ENCODE measurements at regions not wholly inside any gene's neighbourhood (a gene's known extent, or its start where the extent isn't known, plus 50 kb on each side); places are given as distances from the start of the nearest gene placed in this dataset.

DNA sequence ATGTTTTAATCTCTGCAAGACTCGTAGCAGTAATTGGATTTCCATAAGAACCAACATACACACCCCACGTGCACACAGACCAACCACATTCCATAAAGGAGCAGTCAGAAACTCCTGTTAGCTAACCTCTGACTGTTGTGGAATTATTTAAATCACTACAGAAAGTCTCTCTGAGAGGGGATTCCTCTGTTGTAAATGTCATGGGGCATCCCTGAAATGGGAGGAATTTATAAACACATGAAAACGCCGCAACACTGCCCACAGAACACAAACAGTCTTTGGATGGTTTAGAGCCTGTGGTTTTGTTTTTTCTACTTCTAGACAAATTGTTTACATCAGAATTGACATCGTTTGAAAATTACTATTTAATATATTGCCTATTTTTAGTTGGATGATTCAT lies 740.1 kb upstream of the GRM7 start:
- Histone ChIP-seq H3K9me3 (ENCODE audit: insufficient read depth, low read depth) (no peaks in the 10 kb centered on the region), H3K4me3 (no peak overlapping the region), H3K27ac (no peak overlapping the region), H3F3A (ENCODE audit: insufficient read depth, low read depth) (no peaks in the 10 kb centered on the region), H3K4me2 (no peak overlapping the region), H3K27me3 (ENCODE audit: insufficient read depth, low read depth) (no peaks in the 10 kb centered on the region), H3K36me3 (ENCODE audit: low read depth) (no peaks in the 10 kb centered on the region), H3K9me2 (ENCODE audit: insufficient read depth) (no peaks in the 10 kb centered on the region), H2AFZ (no peak overlapping the region), H4K20me1 (ENCODE audit: insufficient read depth) (no peaks in the 10 kb centered on the region), H3K79me2 (ENCODE audit: low read depth) (no peaks in the 10 kb centered on the region), H3K4me1 (replicated peaks; ENCODE audit: insufficient read depth) (no peaks in the 10 kb centered on the region)
- DNase-seq, result no peak
- no TSS peak for BruUV-seq (replicated peaks)
- intact Hi-C loops (cut with micrococcal nuclease; ENCODE audit: unreplicated experiment), result no loop called here
- ChIA-PET CTCF (no interaction called here), POLR2A (ENCODE audit: unreplicated experiment) (no interaction called here)
- TF ChIP-seq EZH2 (IDR thresholded peaks at IDR 0.05; ENCODE audit: low read depth), result no peak
- TF ChIP-seq, protein P1, sequence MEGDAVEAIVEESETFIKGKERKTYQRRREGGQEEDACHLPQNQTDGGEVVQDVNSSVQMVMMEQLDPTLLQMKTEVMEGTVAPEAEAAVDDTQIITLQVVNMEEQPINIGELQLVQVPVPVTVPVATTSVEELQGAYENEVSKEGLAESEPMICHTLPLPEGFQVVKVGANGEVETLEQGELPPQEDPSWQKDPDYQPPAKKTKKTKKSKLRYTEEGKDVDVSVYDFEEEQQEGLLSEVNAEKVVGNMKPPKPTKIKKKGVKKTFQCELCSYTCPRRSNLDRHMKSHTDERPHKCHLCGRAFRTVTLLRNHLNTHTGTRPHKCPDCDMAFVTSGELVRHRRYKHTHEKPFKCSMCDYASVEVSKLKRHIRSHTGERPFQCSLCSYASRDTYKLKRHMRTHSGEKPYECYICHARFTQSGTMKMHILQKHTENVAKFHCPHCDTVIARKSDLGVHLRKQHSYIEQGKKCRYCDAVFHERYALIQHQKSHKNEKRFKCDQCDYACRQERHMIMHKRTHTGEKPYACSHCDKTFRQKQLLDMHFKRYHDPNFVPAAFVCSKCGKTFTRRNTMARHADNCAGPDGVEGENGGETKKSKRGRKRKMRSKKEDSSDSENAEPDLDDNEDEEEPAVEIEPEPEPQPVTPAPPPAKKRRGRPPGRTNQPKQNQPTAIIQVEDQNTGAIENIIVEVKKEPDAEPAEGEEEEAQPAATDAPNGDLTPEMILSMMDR (conservative IDR thresholded peaks at IDR 0.05), result no peak

- Histone ChIP-seq H3K4me3 (no peak overlapping the region), H4K20me1 (ENCODE audit: insufficient read depth) (no peaks in the 10 kb centered on the region), H3K9me2 (ENCODE audit: insufficient read depth) (no peaks in the 10 kb centered on the region), H3K27me3 (ENCODE audit: insufficient read depth, low read depth) (no peaks in the 10 kb centered on the region), H2AFZ (no peak overlapping the region), H3K79me2 (ENCODE audit: low read depth) (no peaks in the 10 kb centered on the region), H3K9me3 (ENCODE audit: insufficient read depth, low read depth) (no peaks in the 10 kb centered on the region), H3K27ac (no peak overlapping the region), H3K4me2 (no peak overlapping the region), H3K36me3 (ENCODE audit: low read depth) (no peaks in the 10 kb centered on the region), H3K4me1 (replicated peaks; ENCODE audit: insufficient read depth) (no peaks in the 10 kb centered on the region), H3F3A (ENCODE audit: insufficient read depth, low read depth) (no peaks in the 10 kb centered on the region)
- intact Hi-C loops (cut with micrococcal nuclease; ENCODE audit: unreplicated experiment), result no loop called here
- ChIA-PET CTCF (no interaction called here), POLR2A (ENCODE audit: unreplicated experiment) (no interaction called here)
- TF ChIP-seq EZH2 (IDR thresholded peaks at IDR 0.05; ENCODE audit: low read depth), result no peak
- TF ChIP-seq, protein P1 (conservative IDR thresholded peaks at IDR 0.05), result no peak
- BruUV-seq (replicated peaks), result no TSS peak
- no peak for DNase-seq
Observed at GRCh38 chr3:6124875-6125274, 736.0 kb upstream of the GRM7 start.

DNA sequence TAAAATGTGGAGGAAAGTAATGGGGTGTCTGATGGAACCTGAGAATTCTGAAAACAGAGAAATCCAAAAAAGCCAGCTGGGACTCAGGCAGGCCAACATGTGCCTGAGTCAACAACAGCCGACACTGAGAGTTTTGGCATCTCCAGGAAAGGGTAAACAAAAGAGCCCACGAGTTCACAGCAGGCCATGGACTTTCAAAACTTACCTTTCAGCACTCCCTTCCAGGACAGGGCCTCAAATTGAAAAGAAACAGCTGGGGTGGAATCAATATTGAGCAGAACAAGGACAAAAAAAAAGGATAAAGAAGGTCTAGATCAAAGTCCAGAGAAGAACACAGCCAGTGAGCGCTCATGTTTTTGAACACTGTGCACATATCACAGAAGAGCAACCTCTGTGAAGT lies 735.4 kb upstream of the GRM7 start:
- ChIA-PET POLR2A (ENCODE audit: unreplicated experiment) (no interaction called here), CTCF (no interaction called here)
- Histone ChIP-seq H3K27me3 (ENCODE audit: insufficient read depth, low read depth) (no peaks in the 10 kb centered on the region), H3K4me1 (replicated peaks; ENCODE audit: insufficient read depth) (no peaks in the 10 kb centered on the region), H3K79me2 (ENCODE audit: low read depth) (no peaks in the 10 kb centered on the region), H3K9me3 (ENCODE audit: insufficient read depth, low read depth) (no peaks in the 10 kb centered on the region), H3K36me3 (ENCODE audit: low read depth) (no peaks in the 10 kb centered on the region), H3K4me2 (no peak overlapping the region), H3K27ac (no peak overlapping the region), H2AFZ (no peak overlapping the region), H4K20me1 (ENCODE audit: insufficient read depth) (no peaks in the 10 kb centered on the region), H3F3A (ENCODE audit: insufficient read depth, low read depth) (no peaks in the 10 kb centered on the region), H3K4me3 (no peak overlapping the region), H3K9me2 (ENCODE audit: insufficient read depth) (no peaks in the 10 kb centered on the region)
- intact Hi-C loops (cut with micrococcal nuclease; ENCODE audit: unreplicated experiment), result no loop called here
- no peak for DNase-seq
- no TSS peak for BruUV-seq (replicated peaks)
- TF ChIP-seq EZH2 (IDR thresholded peaks at IDR 0.05; ENCODE audit: low read depth), result no peak
- TF ChIP-seq, protein P1 (conservative IDR thresholded peaks at IDR 0.05), result no peak
